GM18858 (cell line): ENCODE measurements at regions not wholly inside any gene's neighbourhood (a gene's known extent, or its start where the extent isn't known, plus 50 kb on each side); places are given as distances from the start of the nearest gene placed in this dataset.
A peak's percentile ranks its signal among the peaks of the same experiment; 100 is the strongest.
"Not testable (repeated sequence)": the region's sequence is repeated elsewhere in the genome, so short reads cannot be mapped to it uniquely, and the experiment has no call there.

Experiments used
- ATAC-seq: cut with Tn5 transposase; IDR thresholded peaks from one replicate; pipeline ENCODE4 v1.9.1; 2021; ENCODE audit not compliant: unreplicated experiment

GRCh38 chr5:39716532-39717028 lies 291.8 kb upstream of the DAB2 start:
- peak; percentile 55 for ATAC-seq

GRCh38 chr5:39714036-39714698 lies 289.4 kb upstream of the DAB2 start:
- no peak for ATAC-seq

- no peak for ATAC-seq
Observed at GRCh38 chr5:39713250-39713916, 288.6 kb upstream of the DAB2 start.

- ATAC-seq = no peak
Observed at GRCh38 chr5:39712316-39713249, 287.8 kb upstream of the DAB2 start.

- ATAC-seq = no peak
Observed at GRCh38 chr5:39711821-39712220, 287.0 kb upstream of the DAB2 start.

GRCh38 chr5:39709032-39709431 lies 284.3 kb upstream of the DAB2 start:
- no peak for ATAC-seq

GRCh38 chr5:39702928-39703327 lies 278.1 kb upstream of the DAB2 start:
- no peak for ATAC-seq

- ATAC-seq = no peak
Observed at GRCh38 chr5:39700523-39700922, 275.7 kb upstream of the DAB2 start.

GRCh38 chr5:39698838-39699560 lies 274.2 kb upstream of the DAB2 start:
- no peak for ATAC-seq

GRCh38 chr5:39697881-39698280 lies 273.1 kb upstream of the DAB2 start:
- ATAC-seq = no peak

GRCh38 chr5:39696672-39697398 lies 272.1 kb upstream of the DAB2 start:
- ATAC-seq = no peak

GRCh38 chr5:39691993-39692392 lies 267.2 kb upstream of the DAB2 start:
- no peak for ATAC-seq

GRCh38 chr5:39691136-39691535 lies 266.4 kb upstream of the DAB2 start:
- no peak for ATAC-seq

- ATAC-seq = no peak
Observed at GRCh38 chr5:39689919-39690318, 265.1 kb upstream of the DAB2 start.

GRCh38 chr5:39687924-39688323 lies 263.1 kb upstream of the DAB2 start:
- ATAC-seq = not testable (repeated sequence)

- ATAC-seq = no peak
Observed at GRCh38 chr5:39680213-39680612, 255.4 kb upstream of the DAB2 start.

- no peak for ATAC-seq
Observed at GRCh38 chr5:39678534-39678933, 253.8 kb upstream of the DAB2 start.

- no peak for ATAC-seq
Observed at GRCh38 chr5:39675676-39676075, 250.9 kb upstream of the DAB2 start.

- ATAC-seq = no peak
Observed at GRCh38 chr5:39674209-39675082, 249.7 kb upstream of the DAB2 start.
